Thyroid gland (tissue), 4 donors: ENCODE measurements at regions not wholly inside any gene's neighbourhood (a gene's known extent, or its start where the extent isn't known, plus 50 kb on each side); places are given as distances from the start of the nearest gene placed in this dataset.

ENCODE experiments used
- CTCF ChIP-seq, 6 experiments: fragments of 200-600 bp in 3 of 6; fragments of 450-650 bp in 3 of 6; sonication (generic) in 3 of 6; IDR thresholded peaks; one replicate each; pipeline ENCODE4 v1.5.1; 2016 to 2019; ENCODE audit warnings: antibody characterized with exemption in 6 of 6, mild to moderate bottlenecking in 2 of 6, inconsistent platforms in 1 of 6, moderate library complexity in 1 of 6
- POLR2A ChIP-seq, 2 donors: fragments of 450-650 bp; IDR thresholded peaks; one replicate each; pipeline ENCODE4 v1.6.1; 2017; ENCODE audit warnings: antibody characterized with exemption in 2 of 2, mild to moderate bottlenecking in 2 of 2, moderate library complexity in 1 of 2

- TF ChIP-seq POLR2A (IDR thresholded peaks at IDR 0.05): no peak
- no peak for TF ChIP-seq CTCF (IDR thresholded peaks at IDR 0.05)
These were observed 113.6 kb upstream of the TPM1 start for GRCh38 chr15:62929000-62929357.
